ENCODE measurements at regions not wholly inside any gene's neighbourhood (a gene's known extent, or its start where the extent isn't known, plus 50 kb on each side); places are given as distances from the start of the nearest gene placed in this dataset.

DNA sequence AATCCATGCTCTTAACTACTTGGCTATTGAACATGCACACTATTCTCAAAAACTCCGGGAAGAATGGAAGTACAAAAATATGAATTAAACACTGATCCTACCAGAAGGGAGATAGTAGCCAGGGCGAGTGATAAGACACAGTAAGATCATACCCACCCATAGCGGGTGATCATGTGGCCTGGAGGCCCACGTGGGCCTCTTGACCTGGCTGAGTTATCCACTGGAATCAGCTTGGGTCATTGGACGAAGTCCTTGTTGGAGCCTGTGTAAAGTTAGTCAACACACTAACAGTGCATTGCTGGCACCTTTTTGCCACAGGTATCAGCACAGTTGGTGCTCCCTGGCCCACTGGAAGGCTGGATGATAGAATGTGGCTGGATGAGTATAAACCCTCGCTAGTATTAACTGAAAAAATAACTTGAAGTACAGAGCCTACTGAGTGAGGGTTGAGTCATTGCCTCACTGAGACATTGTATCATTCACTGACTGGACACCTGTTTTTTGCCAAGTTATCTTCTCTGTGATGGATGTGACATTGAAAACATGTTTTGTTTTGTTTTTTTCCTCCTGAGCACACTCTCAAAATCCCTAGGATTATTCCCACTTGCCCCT, 149.2 kb upstream of the FUT8 start:
- TF ChIP-seq POLR2AphosphoS5 (IDR thresholded peaks at IDR 0.05; ENCODE audit: low read depth, low read length) = no peak
- TF ChIP-seq PAX5 (IDR thresholded peaks at IDR 0.05; ENCODE audit: insufficient read depth, low read length, severe bottlenecking) = no peak
- no peak for TF ChIP-seq SPI1 (IDR thresholded peaks at IDR 0.05; ENCODE audit: low read depth, low read length)
- no peak for TF ChIP-seq TAF1 (IDR thresholded peaks at IDR 0.05; ENCODE audit: low read depth, low read length)
- no peak for TF ChIP-seq POLR2A (IDR thresholded peaks at IDR 0.05; ENCODE audit: low read depth, low read length)
- DNase-seq (ENCODE audit: insufficient read length, low spot score) (no peak), FAIRE-seq (no peak)

DNA sequence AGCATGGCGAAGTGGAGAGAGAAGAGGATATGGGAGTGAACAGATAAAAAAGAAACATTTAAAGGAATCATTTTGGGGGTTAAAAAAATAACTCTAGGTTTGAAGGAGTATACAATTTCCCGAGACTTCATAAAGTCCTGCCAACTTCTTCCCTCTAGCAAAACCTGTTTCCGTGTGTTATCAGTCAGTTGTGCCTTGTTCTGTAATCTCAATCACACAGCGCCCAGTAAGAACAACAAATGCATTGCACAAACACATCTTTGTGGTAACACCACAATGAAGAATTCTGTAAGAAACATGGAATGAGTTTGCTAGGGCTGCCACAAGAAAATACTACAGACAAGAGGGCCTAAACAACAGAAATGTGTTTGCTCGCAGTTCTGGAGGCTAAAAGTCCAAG, 144.7 kb upstream of the FUT8 start:
- TF ChIP-seq TAF1 (IDR thresholded peaks at IDR 0.05; ENCODE audit: low read depth, low read length) (no peak), POU2F2 (IDR thresholded peaks at IDR 0.05; ENCODE audit: low read depth, low read length) (no peak), PAX5 (IDR thresholded peaks at IDR 0.05; ENCODE audit: insufficient read depth, low read length, severe bottlenecking) (no peak), POLR2AphosphoS5 (IDR thresholded peaks at IDR 0.05; ENCODE audit: low read depth, low read length) (no peak), POLR2A (IDR thresholded peaks at IDR 0.05; ENCODE audit: low read depth, low read length) (no peak), SPI1 (IDR thresholded peaks at IDR 0.05; ENCODE audit: low read depth, low read length) (no peak)
- no peak for FAIRE-seq
- DNase-seq (ENCODE audit: insufficient read length, low spot score) = no peak

DNA sequence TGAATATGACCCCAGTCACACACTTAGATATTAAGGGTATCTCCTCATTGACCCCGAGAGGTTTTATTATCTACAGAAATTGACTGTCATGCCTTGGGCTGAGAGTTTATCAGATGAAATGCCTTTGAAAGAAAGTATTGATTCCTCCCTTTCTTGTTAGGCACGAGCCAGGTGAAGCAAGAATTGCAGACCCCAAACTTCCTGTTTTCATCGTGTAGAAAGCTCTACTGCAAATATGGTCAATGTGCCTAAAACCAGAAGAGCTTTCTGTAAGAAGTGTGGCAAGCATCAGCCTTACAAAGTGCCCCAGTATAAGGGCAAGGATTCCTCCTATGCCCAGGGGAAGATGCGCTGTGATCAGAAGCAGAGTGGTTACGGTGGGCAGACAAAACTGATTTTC, 143.9 kb upstream of the FUT8 start:
- DNase-seq (ENCODE audit: insufficient read length, low spot score) (no peak), FAIRE-seq (peak; percentile 13)
- TF ChIP-seq SPI1 (IDR thresholded peaks at IDR 0.05; ENCODE audit: low read depth, low read length) = no peak
- TF ChIP-seq POLR2AphosphoS5 (IDR thresholded peaks at IDR 0.05; ENCODE audit: low read depth, low read length) = no peak
- no peak for TF ChIP-seq TAF1 (IDR thresholded peaks at IDR 0.05; ENCODE audit: low read depth, low read length)
- no peak for TF ChIP-seq POU2F2 (IDR thresholded peaks at IDR 0.05; ENCODE audit: low read depth, low read length)
- no peak for TF ChIP-seq PAX5 (IDR thresholded peaks at IDR 0.05; ENCODE audit: insufficient read depth, low read length, severe bottlenecking)
- TF ChIP-seq POLR2A (IDR thresholded peaks at IDR 0.05; ENCODE audit: low read depth, low read length) = no peak

DNA sequence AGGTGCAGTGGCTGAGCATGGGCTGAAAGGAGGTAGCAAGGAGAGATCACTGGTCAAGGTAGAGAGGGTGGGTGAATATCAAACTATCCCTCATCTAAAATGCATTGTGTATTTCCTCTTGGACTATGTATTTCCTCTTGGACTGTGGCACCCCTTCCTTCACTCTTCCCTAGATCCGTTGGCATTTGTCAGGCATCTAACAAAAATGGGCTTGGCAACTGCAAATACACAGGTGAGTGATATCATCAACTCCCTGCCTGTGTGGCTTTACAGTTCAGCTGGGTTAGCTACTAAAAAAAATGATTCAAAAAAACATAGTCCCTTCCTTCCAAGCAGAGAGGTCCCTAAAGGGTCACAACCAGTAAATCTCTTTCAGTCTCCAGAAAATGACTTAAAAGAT, 142.8 kb upstream of the FUT8 start:
- no peak for DNase-seq (ENCODE audit: insufficient read length, low spot score)
- FAIRE-seq = no peak
- TF ChIP-seq TAF1 (IDR thresholded peaks at IDR 0.05; ENCODE audit: low read depth, low read length) = no peak
- no peak for TF ChIP-seq SPI1 (IDR thresholded peaks at IDR 0.05; ENCODE audit: low read depth, low read length)
- no peak for TF ChIP-seq POU2F2 (IDR thresholded peaks at IDR 0.05; ENCODE audit: low read depth, low read length)
- TF ChIP-seq POLR2AphosphoS5 (IDR thresholded peaks at IDR 0.05; ENCODE audit: low read depth, low read length) = no peak
- TF ChIP-seq POLR2A (IDR thresholded peaks at IDR 0.05; ENCODE audit: low read depth, low read length) = no peak
- no peak for TF ChIP-seq PAX5 (IDR thresholded peaks at IDR 0.05; ENCODE audit: insufficient read depth, low read length, severe bottlenecking)

DNA sequence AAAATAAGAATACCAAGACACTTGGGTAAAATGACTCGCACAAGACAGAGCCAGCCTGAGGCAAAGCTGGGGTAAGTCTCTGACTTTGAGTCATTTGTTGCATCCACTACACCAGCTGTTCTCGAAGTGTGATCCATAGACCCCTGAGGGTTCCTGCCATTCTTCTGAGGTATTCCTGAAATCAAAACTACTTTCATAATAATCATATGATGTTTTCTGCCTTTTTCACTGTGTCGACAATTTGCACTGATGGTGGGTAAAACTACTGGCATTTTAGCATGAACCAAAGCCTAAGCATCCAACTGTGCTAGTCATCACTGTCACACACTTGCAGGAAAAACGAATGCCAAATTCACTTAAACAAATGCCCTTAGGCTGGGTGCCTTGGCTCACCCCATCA, 135.5 kb upstream of the FUT8 start:
- DNase-seq (ENCODE audit: insufficient read length, low spot score) (no peak), FAIRE-seq (peak; percentile 20)
- TF ChIP-seq SPI1 (IDR thresholded peaks at IDR 0.05; ENCODE audit: low read depth, low read length) (no peak), POLR2A (IDR thresholded peaks at IDR 0.05; ENCODE audit: low read depth, low read length) (no peak), TAF1 (IDR thresholded peaks at IDR 0.05; ENCODE audit: low read depth, low read length) (no peak)

DNA sequence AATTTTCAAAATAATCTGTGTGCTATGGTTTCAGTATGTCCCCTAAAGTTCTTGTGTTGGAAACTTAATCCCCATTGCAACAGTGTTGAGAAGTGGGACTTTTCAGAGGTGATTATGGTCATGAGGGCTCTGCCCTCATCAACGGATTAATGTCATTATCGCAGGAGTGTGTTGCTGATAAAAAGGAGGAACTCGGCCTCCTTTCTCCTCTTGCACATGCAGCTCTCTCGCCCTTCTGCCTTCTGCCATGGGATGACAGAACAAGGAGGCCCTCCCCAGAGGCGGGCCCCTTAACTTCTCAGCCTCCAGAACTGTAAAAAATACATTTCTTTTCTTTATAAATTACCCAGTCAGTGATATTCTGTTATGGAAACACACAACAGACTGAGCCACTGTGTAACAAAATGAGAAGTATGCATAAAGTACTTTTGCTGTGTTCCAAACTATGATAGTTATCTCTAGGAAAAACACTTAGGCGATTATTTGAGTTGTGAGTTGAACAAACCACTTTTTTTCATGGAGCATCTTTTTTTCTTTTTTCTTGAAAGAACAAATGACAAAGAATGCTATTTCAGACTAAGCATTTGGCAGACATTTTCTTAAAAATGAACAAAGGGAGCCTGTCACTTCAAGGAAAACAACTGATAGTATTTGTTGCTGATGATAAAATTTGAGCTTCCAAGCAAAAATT, 134.8 kb upstream of the FUT8 start:
- DNase-seq (ENCODE audit: insufficient read length, low spot score) = no peak
- FAIRE-seq = no peak
- TF ChIP-seq SPI1 (IDR thresholded peaks at IDR 0.05; ENCODE audit: low read depth, low read length) (no peak), POLR2AphosphoS5 (IDR thresholded peaks at IDR 0.05; ENCODE audit: low read depth, low read length) (no peak)

DNA sequence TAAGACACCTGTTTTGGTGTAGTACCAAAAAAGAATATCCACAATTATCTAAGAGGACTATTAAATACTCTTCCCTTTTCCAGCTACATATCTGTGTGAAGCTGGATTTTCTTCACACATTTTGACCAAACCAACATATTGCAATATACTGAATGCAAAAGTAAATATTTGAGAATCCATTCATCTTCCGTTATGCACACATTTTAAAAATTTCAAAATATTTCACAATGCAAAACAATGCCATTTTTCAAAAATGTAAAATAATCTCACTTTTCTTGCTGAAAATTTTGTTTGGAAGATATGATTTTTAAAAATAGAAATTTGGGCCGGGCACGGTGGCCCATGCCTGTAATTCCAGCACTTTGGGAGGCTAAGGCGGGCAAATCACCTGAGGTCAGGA, 133.9 kb upstream of the FUT8 start:
- FAIRE-seq (no peak), DNase-seq (ENCODE audit: insufficient read length, low spot score) (no peak)
- no peak for TF ChIP-seq SPI1 (IDR thresholded peaks at IDR 0.05; ENCODE audit: low read depth, low read length)
- TF ChIP-seq PAX5 (IDR thresholded peaks at IDR 0.05; ENCODE audit: insufficient read depth, low read length, severe bottlenecking) = no peak
- TF ChIP-seq POLR2AphosphoS5 (IDR thresholded peaks at IDR 0.05; ENCODE audit: low read depth, low read length) = no peak
- no peak for TF ChIP-seq POU2F2 (IDR thresholded peaks at IDR 0.05; ENCODE audit: low read depth, low read length)
- TF ChIP-seq POLR2A (IDR thresholded peaks at IDR 0.05; ENCODE audit: low read depth, low read length) = no peak
- no peak for TF ChIP-seq TAF1 (IDR thresholded peaks at IDR 0.05; ENCODE audit: low read depth, low read length)

DNA sequence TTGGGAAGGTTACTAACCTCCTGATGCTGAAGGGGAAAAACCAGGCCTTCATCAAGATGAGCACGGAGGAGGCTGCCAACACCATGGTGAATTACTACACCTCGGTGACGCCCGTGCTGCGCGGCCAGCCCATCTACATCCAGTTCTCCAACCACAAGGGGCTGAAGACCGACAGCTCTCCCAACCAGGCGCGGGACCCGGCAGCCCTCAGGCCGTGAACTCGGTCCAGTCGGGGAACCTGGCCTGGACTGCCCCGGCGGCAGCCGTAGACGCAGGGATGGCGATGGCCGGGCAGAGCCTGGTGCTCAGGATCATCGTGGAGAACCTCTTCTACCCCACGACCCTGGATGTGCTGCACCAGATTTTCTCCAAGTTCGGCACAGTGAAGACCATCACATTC, 133.0 kb upstream of the FUT8 start:
- no peak for FAIRE-seq
- DNase-seq (ENCODE audit: insufficient read length, low spot score) = no peak
- TF ChIP-seq TAF1 (IDR thresholded peaks at IDR 0.05; ENCODE audit: low read depth, low read length) = no peak
- no peak for TF ChIP-seq SPI1 (IDR thresholded peaks at IDR 0.05; ENCODE audit: low read depth, low read length)
- no peak for TF ChIP-seq PAX5 (IDR thresholded peaks at IDR 0.05; ENCODE audit: insufficient read depth, low read length, severe bottlenecking)
- TF ChIP-seq POU2F2 (IDR thresholded peaks at IDR 0.05; ENCODE audit: low read depth, low read length) = no peak
- no peak for TF ChIP-seq POLR2A (IDR thresholded peaks at IDR 0.05; ENCODE audit: low read depth, low read length)
- no peak for TF ChIP-seq POLR2AphosphoS5 (IDR thresholded peaks at IDR 0.05; ENCODE audit: low read depth, low read length)

DNA sequence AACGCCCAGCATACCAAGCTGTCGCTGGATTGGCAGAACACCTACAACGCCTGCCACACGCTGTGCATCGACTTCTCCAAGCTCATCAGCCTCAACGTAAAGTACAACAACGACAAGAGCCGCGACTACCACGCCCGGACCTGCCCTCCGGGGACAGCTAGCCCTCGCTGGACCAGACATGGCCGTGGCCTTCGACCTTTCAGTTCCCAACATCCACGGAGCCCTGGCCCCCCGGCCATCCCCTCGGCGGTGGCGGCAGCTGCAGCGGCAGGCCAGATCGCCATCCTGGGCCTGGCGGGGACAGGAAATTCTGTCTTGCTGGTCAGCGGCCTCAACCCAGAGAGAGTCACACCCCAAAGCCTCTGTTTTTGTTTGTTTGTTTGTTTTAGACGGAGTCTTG, 132.6 kb upstream of the FUT8 start:
- TF ChIP-seq TAF1 (IDR thresholded peaks at IDR 0.05; ENCODE audit: low read depth, low read length) (no peak), SPI1 (IDR thresholded peaks at IDR 0.05; ENCODE audit: low read depth, low read length) (no peak), POLR2AphosphoS5 (IDR thresholded peaks at IDR 0.05; ENCODE audit: low read depth, low read length) (no peak), PAX5 (IDR thresholded peaks at IDR 0.05; ENCODE audit: insufficient read depth, low read length, severe bottlenecking) (no peak), POU2F2 (IDR thresholded peaks at IDR 0.05; ENCODE audit: low read depth, low read length) (no peak), POLR2A (IDR thresholded peaks at IDR 0.05; ENCODE audit: low read depth, low read length) (no peak)
- no peak for FAIRE-seq
- no peak for DNase-seq (ENCODE audit: insufficient read length, low spot score)

DNA sequence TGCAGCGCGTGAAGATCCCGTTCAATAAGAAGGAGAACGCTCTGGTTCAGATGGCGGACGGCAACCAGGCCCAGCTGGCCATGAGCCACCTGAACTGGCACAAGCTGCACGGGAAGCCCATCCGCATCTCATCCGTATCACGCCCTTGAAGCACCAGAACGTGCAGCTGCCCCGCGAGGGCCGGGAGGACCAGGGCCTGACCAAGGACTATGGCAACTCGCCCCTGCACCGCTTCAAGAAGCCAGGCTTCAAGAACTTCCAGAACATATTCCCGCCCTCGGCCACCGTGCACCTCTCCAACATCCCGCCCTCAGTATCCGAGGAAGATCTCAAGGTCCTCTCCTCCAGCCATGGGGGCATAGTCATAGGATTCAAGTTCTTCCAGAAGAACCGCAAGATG, 131.9 kb upstream of the FUT8 start:
- no peak for FAIRE-seq
- TF ChIP-seq TAF1 (IDR thresholded peaks at IDR 0.05; ENCODE audit: low read depth, low read length) = no peak
- TF ChIP-seq PAX5 (IDR thresholded peaks at IDR 0.05; ENCODE audit: insufficient read depth, low read length, severe bottlenecking) = no peak
- TF ChIP-seq POLR2A (IDR thresholded peaks at IDR 0.05; ENCODE audit: low read depth, low read length) = no peak

More for the DNA sequence above, 131.9 kb upstream of the FUT8 start:
- DNase-seq (ENCODE audit: insufficient read length, low spot score) = no peak

All from GM12891 (cell line).